ENCODE measurements at regions not wholly inside any gene's neighbourhood (a gene's known extent, or its start where the extent isn't known, plus 50 kb on each side); places are given as distances from the start of the nearest gene placed in this dataset.
"Not testable (repeated sequence)": the region's sequence is repeated elsewhere in the genome, so short reads cannot be mapped to it uniquely, and the experiment has no call there.

- Mint-ChIP-seq H3K9me3 (no peaks in the 10 kb centered on the region), H3K4me3 (no peak overlapping the region), H3K27me3 (ENCODE audit: low read depth) (no peaks in the 10 kb centered on the region; the same call in 1 of the 2 replicates)
Observed at GRCh38 chr15:20376872-20377271, 164.7 kb downstream of the GOLGA6L6 start.

GRCh38 chr15:20372416-20372815 is 169.2 kb downstream of the GOLGA6L6 start:
- ATAC-seq; H3K27ac Mint-ChIP-seq; CTCF ChIA-PET; H3K4me3 Mint-ChIP-seq; H3K27me3 Mint-ChIP-seq (ENCODE audit: low read depth); H3K4me1 Mint-ChIP-seq; H3K9me3 Mint-ChIP-seq; H3K36me3 Mint-ChIP-seq; DNase-seq (ENCODE audit: low spot score); POLR2A ChIA-PET: not testable (repeated sequence)

More at GRCh38 chr15:20376872-20377271, 164.7 kb downstream of the GOLGA6L6 start:
- Mint-ChIP-seq H3K36me3 (no peaks in the 10 kb centered on the region; the same call in none of the 2 replicates), H3K4me1 (no peaks in the 10 kb centered on the region), H3K27ac (no peak overlapping the region)
- CTCF ChIA-PET, result no interaction called here
- ATAC-seq, result no peak
- TF ChIP-seq MLX (CRISPR knock-in tag; IDR thresholded peaks at IDR 0.05) (no peak), TCF7 (CRISPR knock-in tag; IDR thresholded peaks at IDR 0.05; ENCODE audit: low read depth) (no peak), NR2C2 (CRISPR knock-in tag; IDR thresholded peaks at IDR 0.05) (no peak), SOX15 (CRISPR knock-in tag; IDR thresholded peaks at IDR 0.05) (no peak), ZNF138 (CRISPR knock-in tag; conservative IDR thresholded peaks at IDR 0.05) (no peak), ZNF263 (CRISPR knock-in tag; IDR thresholded peaks at IDR 0.05; ENCODE audit: low read depth) (no peak), ATF3 (CRISPR knock-in tag; conservative IDR thresholded peaks at IDR 0.05) (no peak), ZBTB21 (CRISPR knock-in tag; IDR thresholded peaks at IDR 0.05; ENCODE audit: borderline replicate concordance) (no peak), SMAD3 (CRISPR knock-in tag; IDR thresholded peaks at IDR 0.05; ENCODE audit: borderline replicate concordance) (no peak), ZMAT4 (CRISPR knock-in tag; IDR thresholded peaks at IDR 0.05) (no peak), ZNF512 (CRISPR knock-in tag; IDR thresholded peaks at IDR 0.05; ENCODE audit: borderline replicate concordance) (no peak), ZNF219 (CRISPR knock-in tag; IDR thresholded peaks at IDR 0.05; ENCODE audit: borderline replicate concordance) (no peak), PRRX2 (CRISPR knock-in tag; IDR thresholded peaks at IDR 0.05) (no peak), STAT6 (CRISPR knock-in tag; conservative IDR thresholded peaks at IDR 0.05; ENCODE audit: low read depth) (no peak), KAT7 (CRISPR knock-in tag; IDR thresholded peaks at IDR 0.05; ENCODE audit: borderline replicate concordance) (no peak)
- POLR2A ChIA-PET, result no interaction called here
- no peak for DNase-seq (ENCODE audit: low spot score)

- DNase-seq (ENCODE audit: low spot score) (no peak), ATAC-seq (no peak)
- no peaks in the 10 kb centered on the region for H3K9me3 Mint-ChIP-seq
- POLR2A ChIA-PET, result no interaction called here
- H3K4me3 Mint-ChIP-seq, result no peak overlapping the region
- H3K27ac Mint-ChIP-seq, result no peak overlapping the region
- no peaks in the 10 kb centered on the region for H3K4me1 Mint-ChIP-seq
- CTCF ChIA-PET, result no interaction called here
- H3K27me3 Mint-ChIP-seq (ENCODE audit: low read depth), result no peaks in the 10 kb centered on the region
- H3K36me3 Mint-ChIP-seq, result no peaks in the 10 kb centered on the region
- TF ChIP-seq CTCF (IDR thresholded peaks at IDR 0.05) (no peak), NR3C1 (CRISPR knock-in tag; conservative IDR thresholded peaks at IDR 0.05; ENCODE audit: low read depth) (no peak), ZNF425 (CRISPR knock-in tag; conservative IDR thresholded peaks at IDR 0.05) (no peak), FOXP4 (CRISPR knock-in tag; IDR thresholded peaks at IDR 0.05) (no peak), ESRRA (CRISPR knock-in tag; IDR thresholded peaks at IDR 0.05; ENCODE audit: borderline replicate concordance) (no peak), JUN (CRISPR knock-in tag; IDR thresholded peaks at IDR 0.05) (no peak)
Observed at GRCh38 chr15:20369500-20369899, 172.1 kb downstream of the GOLGA6L6 start.
